Neural progenitor cell (in vitro differentiated cells): ENCODE measurements at regions not wholly inside any gene's neighbourhood (a gene's known extent, or its start where the extent isn't known, plus 50 kb on each side); places are given as distances from the start of the nearest gene placed in this dataset.

Experiments used
- EZH2 ChIP-seq: fragments of 200-600 bp; sonication (generic); IDR thresholded peaks from 2 replicates; pipeline ENCODE4 v1.6.1; 2017; ENCODE audit warnings: antibody characterized with exemption, mild to moderate bottlenecking, moderate library complexity
- EZH2phosphoT487 ChIP-seq: fragments of 200-600 bp; sonication (generic); IDR thresholded peaks from 2 replicates; pipeline ENCODE4 v1.6.1; 2017; ENCODE audit warnings: antibody characterized with exemption
- TF ChIP-seq, protein P1 (sequence below): fragments of 200-600 bp; sonication (generic); IDR thresholded peaks from 2 replicates; pipeline ENCODE4 v1.5.1; 2017; ENCODE audit warnings: antibody characterized with exemption, mild to moderate bottlenecking

DNA sequence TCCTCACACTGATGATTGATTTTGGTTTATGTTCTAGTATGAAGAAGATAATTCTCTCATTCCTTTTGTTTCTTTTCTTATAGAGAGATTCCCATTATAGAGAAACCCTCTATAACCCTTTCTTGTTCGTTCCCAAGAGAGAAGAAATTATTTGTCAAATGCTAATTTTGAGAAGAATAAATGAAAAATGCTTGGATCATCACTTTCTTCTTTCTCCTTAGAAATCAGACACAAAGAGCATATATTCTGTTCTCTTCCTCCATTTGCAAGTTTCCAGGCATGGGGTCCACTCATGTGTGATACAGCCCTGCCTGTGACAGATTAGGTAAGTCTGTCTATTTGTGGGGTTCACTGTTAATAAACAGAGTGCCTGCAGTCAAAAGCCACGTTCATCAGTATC lies 222.6 kb upstream of the NECTIN3 start:
- TF ChIP-seq, protein P1, sequence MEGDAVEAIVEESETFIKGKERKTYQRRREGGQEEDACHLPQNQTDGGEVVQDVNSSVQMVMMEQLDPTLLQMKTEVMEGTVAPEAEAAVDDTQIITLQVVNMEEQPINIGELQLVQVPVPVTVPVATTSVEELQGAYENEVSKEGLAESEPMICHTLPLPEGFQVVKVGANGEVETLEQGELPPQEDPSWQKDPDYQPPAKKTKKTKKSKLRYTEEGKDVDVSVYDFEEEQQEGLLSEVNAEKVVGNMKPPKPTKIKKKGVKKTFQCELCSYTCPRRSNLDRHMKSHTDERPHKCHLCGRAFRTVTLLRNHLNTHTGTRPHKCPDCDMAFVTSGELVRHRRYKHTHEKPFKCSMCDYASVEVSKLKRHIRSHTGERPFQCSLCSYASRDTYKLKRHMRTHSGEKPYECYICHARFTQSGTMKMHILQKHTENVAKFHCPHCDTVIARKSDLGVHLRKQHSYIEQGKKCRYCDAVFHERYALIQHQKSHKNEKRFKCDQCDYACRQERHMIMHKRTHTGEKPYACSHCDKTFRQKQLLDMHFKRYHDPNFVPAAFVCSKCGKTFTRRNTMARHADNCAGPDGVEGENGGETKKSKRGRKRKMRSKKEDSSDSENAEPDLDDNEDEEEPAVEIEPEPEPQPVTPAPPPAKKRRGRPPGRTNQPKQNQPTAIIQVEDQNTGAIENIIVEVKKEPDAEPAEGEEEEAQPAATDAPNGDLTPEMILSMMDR: no peak
- no peak for TF ChIP-seq EZH2
- no peak for TF ChIP-seq EZH2phosphoT487
